GM23338 (cell line): ENCODE measurements at regions not wholly inside any gene's neighbourhood (a gene's known extent, or its start where the extent isn't known, plus 50 kb on each side); places are given as distances from the start of the nearest gene placed in this dataset.
"Not testable (repeated sequence)": the region's sequence is repeated elsewhere in the genome, so short reads cannot be mapped to it uniquely, and the experiment has no call there.

Experiments
- ATAC-seq: fragments of 200-7000 bp; cut with Tn5 transposase; 3 replicates; pipeline ENCODE4 v1.9.1; 2020
- DNase-seq: peaks from one replicate; pipeline ENCODE4 v3.0.0-alpha.2; 2015; ENCODE audit warnings: low spot score
- H2AFZ ChIP-seq: fragments of 200-600 bp; sonication (generic); 2 replicates; pipeline ENCODE4 v1.8.0; 2016; ENCODE audit warnings: antibody characterized with exemption, mild to moderate bottlenecking, moderate library complexity
- H3F3A ChIP-seq: fragments of 200-600 bp; sonication (generic); replicated peaks from 2 replicates; pipeline ENCODE4 v1.8.0; 2017; ENCODE audit warnings: antibody characterized with exemption, mixed run types, low read depth
- H3K27ac ChIP-seq: fragments of 200-600 bp; sonication (generic); 2 replicates; pipeline ENCODE4 v1.6.1; 2016; ENCODE audit warnings: low read depth
- H3K27me3 ChIP-seq: fragments of 200-600 bp; sonication (generic); 2 replicates; pipeline ENCODE4 v1.8.0; 2016; ENCODE audit warnings: mild to moderate bottlenecking, mixed run types, moderate library complexity; ENCODE audit not compliant: insufficient read depth
- H3K36me3 ChIP-seq: fragments of 200-600 bp; sonication (generic); 2 replicates; pipeline ENCODE4 v1.8.0; 2016; ENCODE audit warnings: mild to moderate bottlenecking; ENCODE audit not compliant: insufficient read depth
- H3K4me1 ChIP-seq: fragments of 200-600 bp; sonication (generic); 2 replicates; pipeline ENCODE4 v1.8.0; 2016; ENCODE audit warnings: mild to moderate bottlenecking, moderate library complexity; ENCODE audit not compliant: insufficient read depth
- H3K4me2 ChIP-seq: fragments of 200-600 bp; sonication (generic); 2 replicates; pipeline ENCODE4 v1.7.1; 2017; ENCODE audit warnings: mixed run types
- H3K4me3 ChIP-seq: fragments of 200-600 bp; sonication (generic); 2 replicates; pipeline ENCODE4 v1.6.1; 2016; ENCODE audit warnings: mixed run types
- H3K79me2 ChIP-seq: fragments of 200-600 bp; sonication (generic); replicated peaks from 2 replicates; pipeline ENCODE4 v1.8.0; 2017; ENCODE audit warnings: mild to moderate bottlenecking; ENCODE audit not compliant: insufficient read depth
- H3K9me2 ChIP-seq: fragments of 200-600 bp; sonication (generic); 2 replicates; pipeline ENCODE4 v1.8.0; 2017; ENCODE audit not compliant: insufficient read depth
- H4K20me1 ChIP-seq: fragments of 200-600 bp; sonication (generic); replicated peaks from 2 replicates; pipeline ENCODE4 v1.8.0; 2017; ENCODE audit warnings: mild to moderate bottlenecking; ENCODE audit not compliant: insufficient read depth
- H3K27ac Mint-ChIP-seq: 2 replicates; pipeline ENCODE4 v1.8.0; 2020; ENCODE audit warnings: inconsistent platforms, mild to moderate bottlenecking, moderate library complexity, mixed read lengths
- H3K27me3 Mint-ChIP-seq: 3 replicates; pipeline ENCODE4 v1.8.0; 2022; ENCODE audit warnings: low read depth, mild to moderate bottlenecking, moderate library complexity, mixed read lengths, inconsistent platforms; ENCODE audit not compliant: insufficient read depth, poor library complexity
- H3K36me3 Mint-ChIP-seq: 3 replicates; pipeline ENCODE4 v1.8.0; 2021; ENCODE audit warnings: low read depth, mild to moderate bottlenecking, inconsistent platforms, moderate library complexity, mixed read lengths
- H3K4me1 Mint-ChIP-seq: 3 replicates; pipeline ENCODE4 v1.8.0; 2020; ENCODE audit warnings: mild to moderate bottlenecking, inconsistent platforms, mixed read lengths
- H3K4me3 Mint-ChIP-seq: 3 replicates; pipeline ENCODE4 v1.8.0; 2021; ENCODE audit warnings: moderate library complexity, mild to moderate bottlenecking, inconsistent platforms, mixed read lengths
- H3K9me3 Mint-ChIP-seq: 3 replicates; pipeline ENCODE4 v1.8.0; 2020; ENCODE audit warnings: moderate library complexity, mild to moderate bottlenecking, inconsistent platforms, mixed read lengths
- NANOG ChIP-seq: IDR thresholded peaks from 2 replicates; pipeline ENCODE4 v1.6.1; 2016; ENCODE audit warnings: antibody characterized with exemption, borderline replicate concordance
- ZNF331 ChIP-seq: fragments of 250-450 bp; sonication (Bioruptor Pico); IDR thresholded peaks from 2 replicates; pipeline ENCODE4 v1.5.0; 2020; ENCODE audit warnings: low read depth, mild to moderate bottlenecking, moderate library complexity
- TF ChIP-seq, protein P1 (sequence below): IDR thresholded peaks from one replicate; pipeline ENCODE4 v1.6.1; 2018; ENCODE audit warnings: antibody characterized with exemption; ENCODE audit not compliant: unreplicated experiment
- TF ChIP-seq, protein P2 (sequence below), 2 experiments: fragments of 200-600 bp in 1 of 2; sonication (generic) in 1 of 2; conservative IDR thresholded peaks; 2 replicates each; pipeline versions ENCODE4 v1.5.1 to v1.6.1; 2016 to 2017; ENCODE audit warnings: antibody characterized with exemption in 2 of 2, low read depth in 2 of 2, mild to moderate bottlenecking in 2 of 2, moderate library complexity in 1 of 2
- TF ChIP-seq, protein P3 (sequence below): fragments of 250-450 bp; sonication (Bioruptor Pico); IDR thresholded peaks from 2 replicates; pipeline ENCODE4 v1.5.0; 2020; ENCODE audit warnings: mild to moderate bottlenecking, moderate library complexity

DNA sequence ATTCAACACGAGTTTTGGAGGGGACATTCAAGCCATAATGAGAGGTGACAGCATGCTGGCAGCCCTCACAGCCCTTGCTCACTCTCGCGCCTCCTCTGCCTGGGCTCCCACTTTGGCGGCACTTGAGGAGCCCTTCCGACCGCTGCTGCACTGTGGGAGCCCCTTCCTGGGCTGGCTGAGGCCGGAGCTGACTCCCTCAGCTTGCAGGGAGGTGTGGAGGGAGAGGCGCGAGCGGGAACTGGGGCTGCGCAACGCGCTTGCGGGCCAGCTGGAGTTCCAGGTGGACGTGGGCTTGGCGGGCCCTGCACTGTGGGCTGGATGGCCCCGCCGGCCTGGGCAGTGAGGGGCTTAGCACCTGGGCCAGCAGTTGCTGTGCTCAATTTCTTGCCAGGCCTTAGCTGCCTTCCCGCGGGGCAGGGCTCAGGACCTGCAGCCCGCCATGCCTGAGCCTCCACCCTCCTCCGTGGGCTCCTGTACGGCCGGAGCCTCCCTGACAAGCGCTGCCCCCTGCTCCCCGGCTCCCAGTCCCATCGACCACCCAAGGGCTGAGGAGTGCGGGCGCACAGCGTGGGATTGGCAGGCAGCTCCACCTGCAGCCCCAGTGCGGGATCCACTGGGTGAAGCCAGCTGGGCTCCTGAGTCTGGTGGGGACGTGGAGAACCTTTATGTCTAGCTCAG, 123.3 kb downstream of the EFNB1 start:
- H3K4me2 ChIP-seq, H3F3A ChIP-seq, H4K20me1 ChIP-seq, H3K36me3 ChIP-seq, H3K36me3 Mint-ChIP-seq, H3K27me3 Mint-ChIP-seq, H3K4me1 Mint-ChIP-seq, H3K27ac Mint-ChIP-seq, H3K27me3 ChIP-seq, H2AFZ ChIP-seq, H3K27ac ChIP-seq, H3K79me2 ChIP-seq, H3K4me3 Mint-ChIP-seq, H3K9me2 ChIP-seq, H3K4me3 ChIP-seq, H3K4me1 ChIP-seq, ATAC-seq, DNase-seq, H3K9me3 Mint-ChIP-seq: not testable (repeated sequence)

DNA sequence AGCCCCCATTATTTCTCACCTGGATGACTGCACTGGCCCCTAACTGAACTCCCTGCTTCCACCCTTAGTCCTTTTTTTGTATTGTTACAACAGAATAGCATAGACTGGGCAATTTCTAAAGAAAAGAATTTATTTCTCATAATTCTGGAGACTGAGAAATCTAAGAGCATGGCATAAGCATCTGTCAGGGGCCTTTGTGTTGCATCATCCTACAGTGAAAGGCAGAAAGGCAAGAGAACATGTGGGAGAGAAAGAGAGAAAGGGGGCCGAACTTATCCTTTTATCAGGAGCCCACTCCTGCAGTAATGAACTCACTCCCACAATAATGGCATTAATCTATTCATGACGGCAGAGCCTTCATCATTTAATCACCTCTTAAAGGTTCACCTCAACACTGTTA, 122.1 kb downstream of the EFNB1 start:
- no peak overlapping the region for H3K27ac Mint-ChIP-seq
- H3K4me1 ChIP-seq: no peaks in the 10 kb centered on the region
- ATAC-seq: no peak

More for the DNA sequence above, 122.1 kb downstream of the EFNB1 start:
- no peak overlapping the region for H3K27ac ChIP-seq
- H3F3A ChIP-seq: no peaks in the 10 kb centered on the region
- no peaks in the 10 kb centered on the region for H3K36me3 ChIP-seq
- no peak overlapping the region for H2AFZ ChIP-seq
- no peak for TF ChIP-seq NANOG
- TF ChIP-seq, protein P1, sequence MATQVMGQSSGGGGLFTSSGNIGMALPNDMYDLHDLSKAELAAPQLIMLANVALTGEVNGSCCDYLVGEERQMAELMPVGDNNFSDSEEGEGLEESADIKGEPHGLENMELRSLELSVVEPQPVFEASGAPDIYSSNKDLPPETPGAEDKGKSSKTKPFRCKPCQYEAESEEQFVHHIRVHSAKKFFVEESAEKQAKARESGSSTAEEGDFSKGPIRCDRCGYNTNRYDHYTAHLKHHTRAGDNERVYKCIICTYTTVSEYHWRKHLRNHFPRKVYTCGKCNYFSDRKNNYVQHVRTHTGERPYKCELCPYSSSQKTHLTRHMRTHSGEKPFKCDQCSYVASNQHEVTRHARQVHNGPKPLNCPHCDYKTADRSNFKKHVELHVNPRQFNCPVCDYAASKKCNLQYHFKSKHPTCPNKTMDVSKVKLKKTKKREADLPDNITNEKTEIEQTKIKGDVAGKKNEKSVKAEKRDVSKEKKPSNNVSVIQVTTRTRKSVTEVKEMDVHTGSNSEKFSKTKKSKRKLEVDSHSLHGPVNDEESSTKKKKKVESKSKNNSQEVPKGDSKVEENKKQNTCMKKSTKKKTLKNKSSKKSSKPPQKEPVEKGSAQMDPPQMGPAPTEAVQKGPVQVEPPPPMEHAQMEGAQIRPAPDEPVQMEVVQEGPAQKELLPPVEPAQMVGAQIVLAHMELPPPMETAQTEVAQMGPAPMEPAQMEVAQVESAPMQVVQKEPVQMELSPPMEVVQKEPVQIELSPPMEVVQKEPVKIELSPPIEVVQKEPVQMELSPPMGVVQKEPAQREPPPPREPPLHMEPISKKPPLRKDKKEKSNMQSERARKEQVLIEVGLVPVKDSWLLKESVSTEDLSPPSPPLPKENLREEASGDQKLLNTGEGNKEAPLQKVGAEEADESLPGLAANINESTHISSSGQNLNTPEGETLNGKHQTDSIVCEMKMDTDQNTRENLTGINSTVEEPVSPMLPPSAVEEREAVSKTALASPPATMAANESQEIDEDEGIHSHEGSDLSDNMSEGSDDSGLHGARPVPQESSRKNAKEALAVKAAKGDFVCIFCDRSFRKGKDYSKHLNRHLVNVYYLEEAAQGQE: no peak
- TF ChIP-seq, protein P2, sequence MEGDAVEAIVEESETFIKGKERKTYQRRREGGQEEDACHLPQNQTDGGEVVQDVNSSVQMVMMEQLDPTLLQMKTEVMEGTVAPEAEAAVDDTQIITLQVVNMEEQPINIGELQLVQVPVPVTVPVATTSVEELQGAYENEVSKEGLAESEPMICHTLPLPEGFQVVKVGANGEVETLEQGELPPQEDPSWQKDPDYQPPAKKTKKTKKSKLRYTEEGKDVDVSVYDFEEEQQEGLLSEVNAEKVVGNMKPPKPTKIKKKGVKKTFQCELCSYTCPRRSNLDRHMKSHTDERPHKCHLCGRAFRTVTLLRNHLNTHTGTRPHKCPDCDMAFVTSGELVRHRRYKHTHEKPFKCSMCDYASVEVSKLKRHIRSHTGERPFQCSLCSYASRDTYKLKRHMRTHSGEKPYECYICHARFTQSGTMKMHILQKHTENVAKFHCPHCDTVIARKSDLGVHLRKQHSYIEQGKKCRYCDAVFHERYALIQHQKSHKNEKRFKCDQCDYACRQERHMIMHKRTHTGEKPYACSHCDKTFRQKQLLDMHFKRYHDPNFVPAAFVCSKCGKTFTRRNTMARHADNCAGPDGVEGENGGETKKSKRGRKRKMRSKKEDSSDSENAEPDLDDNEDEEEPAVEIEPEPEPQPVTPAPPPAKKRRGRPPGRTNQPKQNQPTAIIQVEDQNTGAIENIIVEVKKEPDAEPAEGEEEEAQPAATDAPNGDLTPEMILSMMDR (conservative IDR thresholded peaks at IDR 0.05; ENCODE audit: low read depth in 2 of 2): no peak
- TF ChIP-seq ZNF331: no peak
- TF ChIP-seq, protein P3, sequence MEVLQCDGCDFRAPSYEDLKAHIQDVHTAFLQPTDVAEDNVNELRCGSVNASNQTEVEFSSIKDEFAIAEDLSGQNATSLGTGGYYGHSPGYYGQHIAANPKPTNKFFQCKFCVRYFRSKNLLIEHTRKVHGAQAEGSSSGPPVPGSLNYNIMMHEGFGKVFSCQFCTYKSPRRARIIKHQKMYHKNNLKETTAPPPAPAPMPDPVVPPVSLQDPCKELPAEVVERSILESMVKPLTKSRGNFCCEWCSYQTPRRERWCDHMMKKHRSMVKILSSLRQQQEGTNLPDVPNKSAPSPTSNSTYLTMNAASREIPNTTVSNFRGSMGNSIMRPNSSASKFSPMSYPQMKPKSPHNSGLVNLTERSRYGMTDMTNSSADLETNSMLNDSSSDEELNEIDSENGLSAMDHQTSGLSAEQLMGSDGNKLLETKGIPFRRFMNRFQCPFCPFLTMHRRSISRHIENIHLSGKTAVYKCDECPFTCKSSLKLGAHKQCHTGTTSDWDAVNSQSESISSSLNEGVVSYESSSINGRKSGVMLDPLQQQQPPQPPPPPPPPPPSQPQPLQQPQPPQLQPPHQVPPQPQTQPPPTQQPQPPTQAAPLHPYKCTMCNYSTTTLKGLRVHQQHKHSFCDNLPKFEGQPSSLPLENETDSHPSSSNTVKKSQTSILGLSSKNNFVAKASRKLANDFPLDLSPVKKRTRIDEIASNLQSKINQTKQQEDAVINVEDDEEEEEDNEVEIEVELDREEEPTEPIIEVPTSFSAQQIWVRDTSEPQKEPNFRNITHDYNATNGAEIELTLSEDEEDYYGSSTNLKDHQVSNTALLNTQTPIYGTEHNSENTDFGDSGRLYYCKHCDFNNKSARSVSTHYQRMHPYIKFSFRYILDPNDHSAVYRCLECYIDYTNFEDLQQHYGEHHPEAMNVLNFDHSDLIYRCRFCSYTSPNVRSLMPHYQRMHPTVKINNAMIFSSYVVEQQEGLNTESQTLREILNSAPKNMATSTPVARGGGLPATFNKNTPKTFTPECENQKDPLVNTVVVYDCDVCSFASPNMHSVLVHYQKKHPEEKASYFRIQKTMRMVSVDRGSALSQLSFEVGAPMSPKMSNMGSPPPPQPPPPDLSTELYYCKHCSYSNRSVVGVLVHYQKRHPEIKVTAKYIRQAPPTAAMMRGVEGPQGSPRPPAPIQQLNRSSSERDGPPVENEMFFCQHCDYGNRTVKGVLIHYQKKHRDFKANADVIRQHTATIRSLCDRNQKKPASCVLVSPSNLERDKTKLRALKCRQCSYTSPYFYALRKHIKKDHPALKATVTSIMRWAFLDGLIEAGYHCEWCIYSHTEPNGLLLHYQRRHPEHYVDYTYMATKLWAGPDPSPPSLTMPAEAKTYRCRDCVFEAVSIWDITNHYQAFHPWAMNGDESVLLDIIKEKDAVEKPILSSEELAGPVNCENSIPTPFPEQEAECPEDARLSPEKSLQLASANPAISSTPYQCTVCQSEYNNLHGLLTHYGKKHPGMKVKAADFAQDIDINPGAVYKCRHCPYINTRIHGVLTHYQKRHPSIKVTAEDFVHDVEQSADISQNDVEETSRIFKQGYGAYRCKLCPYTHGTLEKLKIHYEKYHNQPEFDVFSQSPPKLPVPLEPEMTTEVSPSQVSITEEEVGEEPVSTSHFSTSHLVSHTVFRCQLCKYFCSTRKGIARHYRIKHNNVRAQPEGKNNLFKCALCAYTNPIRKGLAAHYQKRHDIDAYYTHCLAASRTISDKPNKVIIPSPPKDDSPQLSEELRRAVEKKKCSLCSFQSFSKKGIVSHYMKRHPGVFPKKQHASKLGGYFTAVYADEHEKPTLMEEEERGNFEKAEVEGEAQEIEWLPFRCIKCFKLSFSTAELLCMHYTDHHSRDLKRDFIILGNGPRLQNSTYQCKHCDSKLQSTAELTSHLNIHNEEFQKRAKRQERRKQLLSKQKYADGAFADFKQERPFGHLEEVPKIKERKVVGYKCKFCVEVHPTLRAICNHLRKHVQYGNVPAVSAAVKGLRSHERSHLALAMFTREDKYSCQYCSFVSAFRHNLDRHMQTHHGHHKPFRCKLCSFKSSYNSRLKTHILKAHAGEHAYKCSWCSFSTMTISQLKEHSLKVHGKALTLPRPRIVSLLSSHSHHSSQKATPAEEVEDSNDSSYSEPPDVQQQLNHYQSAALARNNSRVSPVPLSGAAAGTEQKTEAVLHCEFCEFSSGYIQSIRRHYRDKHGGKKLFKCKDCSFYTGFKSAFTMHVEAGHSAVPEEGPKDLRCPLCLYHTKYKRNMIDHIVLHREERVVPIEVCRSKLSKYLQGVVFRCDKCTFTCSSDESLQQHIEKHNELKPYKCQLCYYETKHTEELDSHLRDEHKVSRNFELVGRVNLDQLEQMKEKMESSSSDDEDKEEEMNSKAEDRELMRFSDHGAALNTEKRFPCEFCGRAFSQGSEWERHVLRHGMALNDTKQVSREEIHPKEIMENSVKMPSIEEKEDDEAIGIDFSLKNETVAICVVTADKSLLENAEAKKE (CRISPR knock-in tag): no peak
- DNase-seq: no peak
- H3K9me3 Mint-ChIP-seq: peaks cover 7% of the 10 kb centered on the region; the same call in 2 of the 3 replicates
- H3K4me3 ChIP-seq: no peak overlapping the region
- no peaks in the 10 kb centered on the region for H3K27me3 Mint-ChIP-seq
- H3K36me3 Mint-ChIP-seq: no peaks in the 10 kb centered on the region
- H3K9me2 ChIP-seq: no peaks in the 10 kb centered on the region
- no peak overlapping the region for H3K4me3 Mint-ChIP-seq
- H3K4me2 ChIP-seq: no peak overlapping the region
- no peaks in the 10 kb centered on the region for H4K20me1 ChIP-seq
- H3K4me1 Mint-ChIP-seq: no peaks in the 10 kb centered on the region
- no peaks in the 10 kb centered on the region for H3K79me2 ChIP-seq
- H3K27me3 ChIP-seq: no peaks in the 10 kb centered on the region
